Endothelial cell of umbilical vein (primary cell): ENCODE measurements at regions not wholly inside any gene's neighbourhood (a gene's known extent, or its start where the extent isn't known, plus 50 kb on each side); places are given as distances from the start of the nearest gene placed in this dataset.

Experiments
- BruUV-seq: library from RNA; stranded (reverse); fragments of 400-500 nt; replicated peaks from 2 replicates; lab custom pipeline; 2021; lab: Mats Ljungman, UMichigan
- CTCF ChIA-PET: fragments of 300-600, 350-600 bp; sonication (Branson Sonifier 250); formaldehyde crosslinking; loops from one replicate; lab custom pipeline; 2021; ENCODE audit warnings: antibody characterized with exemption, inconsistent platforms; lab: Charles Lee
- POLR2A ChIA-PET: fragments of 300-600, 350-600 bp; sonication (Branson Sonifier 250); formaldehyde crosslinking; loops from one replicate; lab custom pipeline; 2021; ENCODE audit warnings: antibody characterized with exemption, inconsistent platforms; lab: Charles Lee
- DNase-seq: peaks from one replicate; pipeline ENCODE4 v3.0.0-alpha.2; 2011; ENCODE audit warnings: low read depth, low spot score
- FAIRE-seq: peaks from 2 replicates; lab custom pipeline; 2011; peaks lifted over from hg19 to GRCh38; lab: Jason Lieb, UNC
- H2AFZ ChIP-seq: 2 replicates; pipeline ENCODE4 v1.6.0; 2012; ENCODE audit warnings: low read depth, low read length, control low read depth, inconsistent platforms
- H3K27ac ChIP-seq: 2 replicates; pipeline ENCODE4 v1.5.1; 2011; ENCODE audit warnings: low read depth, mild to moderate bottlenecking, control low read depth, low read length, moderate library complexity; ENCODE audit not compliant: insufficient read depth
- H3K27me3 ChIP-seq, 2 experiments: 2 replicates each; pipeline versions ENCODE4 v1.6.0 to v1.6.1; 2011; ENCODE audit warnings: low read length in 2 of 2, mixed read lengths in 1 of 2; ENCODE audit not compliant: control insufficient read depth in 2 of 2, insufficient read depth in 2 of 2
- H3K36me3 ChIP-seq, 2 experiments: 2 replicates in 1 of 2; 3 replicates in 1 of 2; pipeline ENCODE4 v1.5.1; 2011; ENCODE audit warnings: low read length in 2 of 2, mild to moderate bottlenecking in 1 of 2, moderate library complexity in 1 of 2; ENCODE audit not compliant: control insufficient read depth in 2 of 2, insufficient read depth in 2 of 2; ENCODE audit errors: extremely low read depth in 1 of 2
- H3K4me1 ChIP-seq: 3 replicates; pipeline ENCODE4 v1.5.1; 2011; ENCODE audit warnings: mild to moderate bottlenecking, low read length; ENCODE audit not compliant: control insufficient read depth, insufficient read depth; ENCODE audit errors: extremely low read depth
- H3K4me2 ChIP-seq: 2 replicates; pipeline ENCODE4 v1.6.1; 2011; ENCODE audit warnings: low read length, control low read depth, mixed read lengths; ENCODE audit not compliant: insufficient read depth
- H3K4me3 ChIP-seq, 3 experiments: fragments of 200-600 bp in 1 of 3; sonication (generic), shearing (Covaris generic) in 1 of 3; replicated peaks in 1 of 3; 2 replicates each; pipeline ENCODE4 v1.5.1; 2011 to 2016; ENCODE audit warnings: control low read depth in 3 of 3, low read length in 3 of 3, mild to moderate bottlenecking in 2 of 3, inconsistent platforms in 1 of 3, low read depth in 1 of 3, moderate library complexity in 1 of 3; ENCODE audit not compliant: insufficient read depth in 1 of 3
- H3K79me2 ChIP-seq: 2 replicates; pipeline ENCODE4 v1.6.0; 2012; ENCODE audit warnings: low read length, inconsistent platforms; ENCODE audit not compliant: control insufficient read depth, insufficient read depth
- H3K9ac ChIP-seq: replicated peaks from 2 replicates; pipeline ENCODE3; 2011; ENCODE audit warnings: low read length, control low read depth; ENCODE audit not compliant: insufficient read depth; ENCODE audit errors: extremely low read depth
- H3K9me1 ChIP-seq: replicated peaks from 3 replicates; pipeline ENCODE4 v1.6.0; 2011; ENCODE audit warnings: mild to moderate bottlenecking, low read length; ENCODE audit not compliant: control insufficient read depth, insufficient read depth; ENCODE audit errors: extremely low read depth
- H3K9me3 ChIP-seq: replicated peaks from 2 replicates; pipeline ENCODE4 v1.5.1; 2012; ENCODE audit warnings: low read length, inconsistent platforms; ENCODE audit not compliant: control insufficient read depth, insufficient read depth
- H4K20me1 ChIP-seq: replicated peaks from 2 replicates; pipeline ENCODE3; 2011; ENCODE audit warnings: mild to moderate bottlenecking, low read length; ENCODE audit not compliant: control insufficient read depth, insufficient read depth; ENCODE audit errors: extremely low read depth
- EZH2 ChIP-seq: IDR thresholded peaks from 2 replicates; pipeline ENCODE4 v1.6.1; 2012; ENCODE audit warnings: borderline replicate concordance, low read depth, mild to moderate bottlenecking, moderate library complexity, low read length, inconsistent platforms; ENCODE audit not compliant: severe bottlenecking
- FOS ChIP-seq: IDR thresholded peaks from 2 replicates; pipeline ENCODE4 v1.6.1; 2011; ENCODE audit warnings: mild to moderate bottlenecking, low read length, moderate library complexity, borderline replicate concordance; ENCODE audit not compliant: insufficient read depth
- GATA2 ChIP-seq: IDR thresholded peaks from 2 replicates; pipeline ENCODE4 v1.7.0; 2011; ENCODE audit warnings: low read depth, mild to moderate bottlenecking, moderate library complexity, mixed read lengths, low read length; ENCODE audit not compliant: insufficient read length, insufficient read depth
- JUN ChIP-seq: IDR thresholded peaks from 2 replicates; pipeline ENCODE4 v1.6.1; 2011; ENCODE audit warnings: borderline replicate concordance, low read depth; ENCODE audit not compliant: insufficient read length, insufficient read depth
- MYC ChIP-seq: IDR thresholded peaks from one replicate; pipeline ENCODE4 v1.6.1; 2011; ENCODE audit warnings: mild to moderate bottlenecking, low read depth, low read length
- POLR2A ChIP-seq: IDR thresholded peaks from 2 replicates; pipeline ENCODE4 v1.6.1; 2012; ENCODE audit warnings: low read depth, mild to moderate bottlenecking, control low read depth, low read length
- POLR2AphosphoS5 ChIP-seq: IDR thresholded peaks from 2 replicates; pipeline ENCODE4 v1.6.1; 2012; ENCODE audit warnings: low read depth, mild to moderate bottlenecking, control low read depth, low read length, moderate library complexity; ENCODE audit not compliant: insufficient read depth
- dilution Hi-C: fragments of 300-500 bp; cut with MboI; formaldehyde crosslinking; loops from one replicate; pipeline ENCODE4 v1.15.0; 2019; ENCODE audit warnings: low sequenced_read_pairs; ENCODE audit not compliant: extremely low pct_ligation_motif_present
- intact Hi-C: fragments of 100-400 bp; cut with micrococcal nuclease; formaldehyde crosslinking; loops from one replicate; pipeline ENCODE4 v1.10.0; 2022
- TF ChIP-seq, protein P1 (sequence below), 2 donors: IDR thresholded peaks; 1 replicate in 1 of 2; 2 replicates in 1 of 2; pipeline ENCODE4 v1.5.1; 2011; ENCODE audit warnings: low read length in 2 of 2, mild to moderate bottlenecking in 2 of 2, moderate library complexity in 2 of 2, control low read depth in 1 of 2, inconsistent platforms in 1 of 2, low read depth in 1 of 2; ENCODE audit not compliant: insufficient read depth in 1 of 2; ENCODE audit errors: extremely low read depth in 1 of 2
- TF ChIP-seq, protein P2 (sequence below): IDR thresholded peaks from 2 replicates; pipeline ENCODE4 v1.6.1; 2011; ENCODE audit not compliant: insufficient read depth, insufficient read length

DNA sequence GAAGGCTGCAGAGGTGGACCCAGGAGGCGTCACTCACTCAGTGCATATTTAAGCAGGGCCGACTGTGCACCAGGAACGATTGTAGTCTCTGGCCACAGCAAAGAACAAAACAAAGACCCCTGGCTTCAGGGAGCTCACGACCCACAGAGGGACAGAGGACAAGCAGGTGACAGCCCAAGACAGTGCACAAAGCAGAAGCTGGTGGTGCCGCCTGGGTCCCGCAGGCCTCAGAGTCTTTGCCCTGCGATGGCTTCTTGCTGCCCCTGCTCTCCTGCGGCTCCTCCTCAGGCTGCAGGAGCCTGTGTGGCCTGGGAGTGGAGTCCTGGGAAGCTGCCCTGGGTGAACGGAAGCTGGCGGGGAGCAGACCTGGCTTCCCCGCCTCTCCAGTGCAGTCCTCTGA lies 300.0 kb downstream of the PREX1 start:
- TF ChIP-seq GATA2 (no peak), JUN (no peak), POLR2AphosphoS5 (no peak), MYC (no peak), EZH2 (no peak), POLR2A (no peak), FOS (no peak)
- TF ChIP-seq, protein P1, sequence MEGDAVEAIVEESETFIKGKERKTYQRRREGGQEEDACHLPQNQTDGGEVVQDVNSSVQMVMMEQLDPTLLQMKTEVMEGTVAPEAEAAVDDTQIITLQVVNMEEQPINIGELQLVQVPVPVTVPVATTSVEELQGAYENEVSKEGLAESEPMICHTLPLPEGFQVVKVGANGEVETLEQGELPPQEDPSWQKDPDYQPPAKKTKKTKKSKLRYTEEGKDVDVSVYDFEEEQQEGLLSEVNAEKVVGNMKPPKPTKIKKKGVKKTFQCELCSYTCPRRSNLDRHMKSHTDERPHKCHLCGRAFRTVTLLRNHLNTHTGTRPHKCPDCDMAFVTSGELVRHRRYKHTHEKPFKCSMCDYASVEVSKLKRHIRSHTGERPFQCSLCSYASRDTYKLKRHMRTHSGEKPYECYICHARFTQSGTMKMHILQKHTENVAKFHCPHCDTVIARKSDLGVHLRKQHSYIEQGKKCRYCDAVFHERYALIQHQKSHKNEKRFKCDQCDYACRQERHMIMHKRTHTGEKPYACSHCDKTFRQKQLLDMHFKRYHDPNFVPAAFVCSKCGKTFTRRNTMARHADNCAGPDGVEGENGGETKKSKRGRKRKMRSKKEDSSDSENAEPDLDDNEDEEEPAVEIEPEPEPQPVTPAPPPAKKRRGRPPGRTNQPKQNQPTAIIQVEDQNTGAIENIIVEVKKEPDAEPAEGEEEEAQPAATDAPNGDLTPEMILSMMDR (IDR thresholded peaks at IDR 0.05; ENCODE audit: extremely low read depth in 1 of 2, insufficient read depth in 1 of 2, low read depth in 1 of 2, low read length in 2 of 2) = no peak
- TF ChIP-seq, protein P2, sequence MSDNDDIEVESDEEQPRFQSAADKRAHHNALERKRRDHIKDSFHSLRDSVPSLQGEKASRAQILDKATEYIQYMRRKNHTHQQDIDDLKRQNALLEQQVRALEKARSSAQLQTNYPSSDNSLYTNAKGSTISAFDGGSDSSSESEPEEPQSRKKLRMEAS = no peak
- no peaks in the 10 kb centered on the region for H3K36me3 ChIP-seq
- no peaks in the 10 kb centered on the region for H3K9me1 ChIP-seq
- no peak for FAIRE-seq
- no TSS peak for BruUV-seq
- dilution Hi-C loops = no loop called here
- POLR2A ChIA-PET = no interaction called here
- H3K27ac ChIP-seq = no peak overlapping the region
- no peaks in the 10 kb centered on the region for H3K4me1 ChIP-seq
- CTCF ChIA-PET = no interaction called here
- no peaks in the 10 kb centered on the region for H3K9me3 ChIP-seq
- DNase-seq = no peak
- no peak overlapping the region for H3K4me2 ChIP-seq
- H3K4me3 ChIP-seq = no peak overlapping the region
- H4K20me1 ChIP-seq = no peaks in the 10 kb centered on the region
- intact Hi-C loops = no loop called here
- H3K27me3 ChIP-seq = no peaks in the 10 kb centered on the region
- H3K79me2 ChIP-seq = no peaks in the 10 kb centered on the region
- no peak overlapping the region for H3K9ac ChIP-seq
- H2AFZ ChIP-seq = no peak overlapping the region
